Stimulated activated CD8-positive, alpha-beta memory T cell treated with anti-CD3 and anti-CD28 coated beads, Interleukin-15, amount 100 ng/mL, for 48 hours (primary cell): ENCODE measurements at regions not wholly inside any gene's neighbourhood (a gene's known extent, or its start where the extent isn't known, plus 50 kb on each side); places are given as distances from the start of the nearest gene placed in this dataset.

ENCODE experiments used
- DNase-seq, 2 donors: peaks; one replicate each; pipeline ENCODE4 v3.0.0-alpha.2; 2020; ENCODE audit warnings: low read depth in 2 of 2

- DNase-seq: no peak
These were observed 69.6 kb upstream of the MACF1 start for GRCh38 chr1:39134768-39135333.

GRCh38 chr1:39136638-39137037, 67.9 kb upstream of the MACF1 start:
- DNase-seq: no peak

- DNase-seq: no peak
These were observed 64.7 kb upstream of the MACF1 start for GRCh38 chr1:39139723-39140360.

- DNase-seq: no peak
These were observed 62.6 kb upstream of the MACF1 start for GRCh38 chr1:39141925-39142324.

- no peak for DNase-seq
These were observed 62.0 kb upstream of the MACF1 start for GRCh38 chr1:39142401-39143060.

GRCh38 chr1:39144924-39145323, 59.6 kb upstream of the MACF1 start:
- no peak for DNase-seq

GRCh38 chr1:39145331-39145965, 59.0 kb upstream of the MACF1 start:
- DNase-seq: no peak

GRCh38 chr1:39146681-39147080, 57.8 kb upstream of the MACF1 start:
- DNase-seq: no peak

GRCh38 chr1:39147099-39148025, 57.1 kb upstream of the MACF1 start:
- DNase-seq: no peak

GRCh38 chr1:39148942-39149341, 55.6 kb upstream of the MACF1 start:
- DNase-seq: no peak

GRCh38 chr1:39149509-39149908, 55.0 kb upstream of the MACF1 start:
- no peak for DNase-seq

- DNase-seq: no peak
These were observed 53.7 kb upstream of the MACF1 start for GRCh38 chr1:39150779-39151178.

GRCh38 chr1:39151267-39151666, 53.2 kb upstream of the MACF1 start:
- DNase-seq: no peak

GRCh38 chr1:39152923-39153322, 51.6 kb upstream of the MACF1 start:
- DNase-seq: no peak

GRCh38 chr1:39153684-39154083, 50.8 kb upstream of the MACF1 start:
- DNase-seq: no peak

- no peak for DNase-seq
These were observed 49.7 kb upstream of the MACF1 start for GRCh38 chr1:39154553-39155421.
